ENCODE measurements at regions not wholly inside any gene's neighbourhood (a gene's known extent, or its start where the extent isn't known, plus 50 kb on each side); places are given as distances from the start of the nearest gene placed in this dataset.

GRCh38 chr4:27916452-27917184, 1056.0 kb downstream of the STIM2 start:
- H3K9me3 Mint-ChIP-seq = peaks cover 17% of the 10 kb centered on the region
- ATAC-seq (replicated peaks; ENCODE audit: extremely low read depth, poor library complexity, severe bottlenecking) (no peak), DNase-seq (ENCODE audit: low spot score in 2 of 2) (no peak)
- no peak overlapping the region for H3K27ac Mint-ChIP-seq (ENCODE audit: low read depth)
- no peak overlapping the region for H3K4me3 Mint-ChIP-seq
- no peaks in the 10 kb centered on the region for H3K27me3 Mint-ChIP-seq
- H3K36me3 Mint-ChIP-seq (ENCODE audit: insufficient read depth) = peaks cover 2% of the 10 kb centered on the region
- no peaks in the 10 kb centered on the region for H3K4me1 Mint-ChIP-seq

- no peak for DNase-seq (ENCODE audit: low spot score in 2 of 2)
- peaks cover 2% of the 10 kb centered on the region for H3K36me3 Mint-ChIP-seq (ENCODE audit: insufficient read depth)
These were observed 1056.7 kb downstream of the STIM2 start for GRCh38 chr4:27917381-27917780.

GRCh38 chr4:27921231-27921630, 1060.6 kb downstream of the STIM2 start:
- peaks cover 16% of the 10 kb centered on the region for H3K9me3 Mint-ChIP-seq
- no peak for DNase-seq (ENCODE audit: low spot score in 2 of 2)

More at GRCh38 chr4:27917381-27917780, 1056.7 kb downstream of the STIM2 start:
- Mint-ChIP-seq H3K27me3 (no peaks in the 10 kb centered on the region), H3K4me1 (no peaks in the 10 kb centered on the region), H3K4me3 (no peak overlapping the region), H3K9me3 (peaks cover 17% of the 10 kb centered on the region), H3K27ac (ENCODE audit: low read depth) (no peak overlapping the region)
- ATAC-seq (replicated peaks; ENCODE audit: extremely low read depth, poor library complexity, severe bottlenecking) = no peak

GRCh38 chr4:27928761-27929540, 1068.3 kb downstream of the STIM2 start:
- no peaks in the 10 kb centered on the region for H3K27me3 Mint-ChIP-seq
- DNase-seq (ENCODE audit: low spot score in 2 of 2) = no peak
- H3K36me3 Mint-ChIP-seq (ENCODE audit: insufficient read depth) = no peaks in the 10 kb centered on the region
- no peak overlapping the region for H3K4me3 Mint-ChIP-seq
- H3K4me1 Mint-ChIP-seq = no peaks in the 10 kb centered on the region
- no peak for ATAC-seq (replicated peaks; ENCODE audit: extremely low read depth, poor library complexity, severe bottlenecking)
- peaks cover 13% of the 10 kb centered on the region for H3K9me3 Mint-ChIP-seq
- H3K27ac Mint-ChIP-seq (ENCODE audit: low read depth) = no peak overlapping the region

More at GRCh38 chr4:27921231-27921630, 1060.6 kb downstream of the STIM2 start:
- H3K27ac Mint-ChIP-seq (ENCODE audit: low read depth) = no peak overlapping the region
- no peaks in the 10 kb centered on the region for H3K27me3 Mint-ChIP-seq
- no peak for ATAC-seq (replicated peaks; ENCODE audit: extremely low read depth, poor library complexity, severe bottlenecking)
- no peaks in the 10 kb centered on the region for H3K4me1 Mint-ChIP-seq
- H3K4me3 Mint-ChIP-seq = no peak overlapping the region
- H3K36me3 Mint-ChIP-seq (ENCODE audit: insufficient read depth) = no peaks in the 10 kb centered on the region

GRCh38 chr4:27930291-27930690, 1069.7 kb downstream of the STIM2 start:
- Mint-ChIP-seq H3K36me3 (ENCODE audit: insufficient read depth) (no peaks in the 10 kb centered on the region), H3K4me3 (no peak overlapping the region), H3K4me1 (no peaks in the 10 kb centered on the region), H3K9me3 (peaks cover 13% of the 10 kb centered on the region), H3K27ac (ENCODE audit: low read depth) (no peak overlapping the region), H3K27me3 (no peaks in the 10 kb centered on the region)
- no peak for DNase-seq (ENCODE audit: low spot score in 2 of 2)
- ATAC-seq (replicated peaks; ENCODE audit: extremely low read depth, poor library complexity, severe bottlenecking) = no peak

GRCh38 chr4:27930976-27931375, 1070.3 kb downstream of the STIM2 start:
- H3K36me3 Mint-ChIP-seq (ENCODE audit: insufficient read depth) = no peaks in the 10 kb centered on the region
- H3K27ac Mint-ChIP-seq (ENCODE audit: low read depth) = no peak overlapping the region
- no peak for ATAC-seq (replicated peaks; ENCODE audit: extremely low read depth, poor library complexity, severe bottlenecking)
- H3K4me1 Mint-ChIP-seq = no peaks in the 10 kb centered on the region
- H3K9me3 Mint-ChIP-seq = peaks cover 13% of the 10 kb centered on the region
- H3K27me3 Mint-ChIP-seq = no peaks in the 10 kb centered on the region
- H3K4me3 Mint-ChIP-seq = no peak overlapping the region
- DNase-seq (ENCODE audit: low spot score in 2 of 2) = no peak

- H3K36me3 Mint-ChIP-seq (ENCODE audit: insufficient read depth) = no peaks in the 10 kb centered on the region
- H3K27ac Mint-ChIP-seq (ENCODE audit: low read depth) = no peak overlapping the region
- no peak for ATAC-seq (replicated peaks; ENCODE audit: extremely low read depth, poor library complexity, severe bottlenecking)
- H3K9me3 Mint-ChIP-seq = peaks cover 13% of the 10 kb centered on the region
- H3K4me3 Mint-ChIP-seq = no peak overlapping the region
- no peaks in the 10 kb centered on the region for H3K4me1 Mint-ChIP-seq
- H3K27me3 Mint-ChIP-seq = no peaks in the 10 kb centered on the region
- no peak for DNase-seq (ENCODE audit: low spot score in 2 of 2)
These were observed 1070.9 kb downstream of the STIM2 start for GRCh38 chr4:27931584-27931983.

GRCh38 chr4:27934871-27935270, 1074.2 kb downstream of the STIM2 start:
- no peaks in the 10 kb centered on the region for H3K27me3 Mint-ChIP-seq
- no peak overlapping the region for H3K4me3 Mint-ChIP-seq
- peaks cover under 1% of the 10 kb centered on the region for H3K36me3 Mint-ChIP-seq (ENCODE audit: insufficient read depth)
- no peak overlapping the region for H3K27ac Mint-ChIP-seq (ENCODE audit: low read depth)
- ATAC-seq (replicated peaks; ENCODE audit: extremely low read depth, poor library complexity, severe bottlenecking) (no peak), DNase-seq (ENCODE audit: low spot score in 2 of 2) (no peak)
- no peaks in the 10 kb centered on the region for H3K4me1 Mint-ChIP-seq
- H3K9me3 Mint-ChIP-seq = peaks cover 7% of the 10 kb centered on the region

- no peaks in the 10 kb centered on the region for H3K27me3 Mint-ChIP-seq
- H3K4me3 Mint-ChIP-seq = no peak overlapping the region
- H3K27ac Mint-ChIP-seq (ENCODE audit: low read depth) = no peak overlapping the region
- H3K9me3 Mint-ChIP-seq = peaks cover 13% of the 10 kb centered on the region
- no peaks in the 10 kb centered on the region for H3K36me3 Mint-ChIP-seq (ENCODE audit: insufficient read depth)
- no peaks in the 10 kb centered on the region for H3K4me1 Mint-ChIP-seq
- no peak for DNase-seq (ENCODE audit: low spot score in 2 of 2)
- ATAC-seq (replicated peaks; ENCODE audit: extremely low read depth, poor library complexity, severe bottlenecking) = no peak
These were observed 1086.2 kb downstream of the STIM2 start for GRCh38 chr4:27946799-27947198.

GRCh38 chr4:27947302-27947701, 1086.7 kb downstream of the STIM2 start:
- no peak for ATAC-seq (replicated peaks; ENCODE audit: extremely low read depth, poor library complexity, severe bottlenecking)
- no peak for DNase-seq (ENCODE audit: low spot score in 2 of 2)
- H3K9me3 Mint-ChIP-seq = peaks cover 14% of the 10 kb centered on the region
- no peak overlapping the region for H3K4me3 Mint-ChIP-seq
- H3K27me3 Mint-ChIP-seq = no peaks in the 10 kb centered on the region
- no peaks in the 10 kb centered on the region for H3K36me3 Mint-ChIP-seq (ENCODE audit: insufficient read depth)
- no peaks in the 10 kb centered on the region for H3K4me1 Mint-ChIP-seq
- H3K27ac Mint-ChIP-seq (ENCODE audit: low read depth) = no peak overlapping the region

GRCh38 chr4:27964095-27964494, 1103.5 kb downstream of the STIM2 start:
- H3K27ac Mint-ChIP-seq (ENCODE audit: low read depth) = no peak overlapping the region
- DNase-seq (ENCODE audit: low spot score in 2 of 2) = no peak
- no peaks in the 10 kb centered on the region for H3K4me1 Mint-ChIP-seq
- H3K4me3 Mint-ChIP-seq = no peak overlapping the region
- H3K36me3 Mint-ChIP-seq (ENCODE audit: insufficient read depth) = no peaks in the 10 kb centered on the region
- ATAC-seq (replicated peaks; ENCODE audit: extremely low read depth, poor library complexity, severe bottlenecking) = no peak
- no peaks in the 10 kb centered on the region for H3K27me3 Mint-ChIP-seq
- peaks cover 10% of the 10 kb centered on the region for H3K9me3 Mint-ChIP-seq

GRCh38 chr4:27966664-27967063, 1106.0 kb downstream of the STIM2 start:
- no peaks in the 10 kb centered on the region for H3K4me1 Mint-ChIP-seq
- peaks cover 7% of the 10 kb centered on the region for H3K9me3 Mint-ChIP-seq
- no peaks in the 10 kb centered on the region for H3K27me3 Mint-ChIP-seq
- ATAC-seq (replicated peaks; ENCODE audit: extremely low read depth, poor library complexity, severe bottlenecking) = no peak
- H3K27ac Mint-ChIP-seq (ENCODE audit: low read depth) = no peak overlapping the region
- DNase-seq (ENCODE audit: low spot score in 2 of 2) = no peak
- no peaks in the 10 kb centered on the region for H3K36me3 Mint-ChIP-seq (ENCODE audit: insufficient read depth)
- H3K4me3 Mint-ChIP-seq = no peak overlapping the region

- Mint-ChIP-seq H3K27me3 (no peaks in the 10 kb centered on the region), H3K9me3 (peaks cover 19% of the 10 kb centered on the region), H3K4me1 (no peaks in the 10 kb centered on the region), H3K36me3 (ENCODE audit: insufficient read depth) (no peaks in the 10 kb centered on the region), H3K27ac (ENCODE audit: low read depth) (no peak overlapping the region), H3K4me3 (no peak overlapping the region)
- no peak for ATAC-seq (replicated peaks; ENCODE audit: extremely low read depth, poor library complexity, severe bottlenecking)
- DNase-seq (ENCODE audit: low spot score in 2 of 2) = no peak
These were observed 1112.4 kb downstream of the STIM2 start for GRCh38 chr4:27973056-27973455.
